D341Med (cell line): ENCODE measurements at regions not wholly inside any gene's neighbourhood (a gene's known extent, or its start where the extent isn't known, plus 50 kb on each side); places are given as distances from the start of the nearest gene placed in this dataset.
"Not testable (repeated sequence)": the region's sequence is repeated elsewhere in the genome, so short reads cannot be mapped to it uniquely, and the experiment has no call there.

Source experiments
- DNase-seq: peaks from one replicate; pipeline ENCODE4 v3.0.0; 2012; ENCODE audit warnings: low spot score

- no peak for DNase-seq
These were observed 163.0 kb upstream of the KCNG1 start for GRCh38 chr20:51185861-51186260.

GRCh38 chr20:51185277-51185676 is 162.4 kb upstream of the KCNG1 start:
- no peak for DNase-seq

GRCh38 chr20:51184289-51184688 is 161.4 kb upstream of the KCNG1 start:
- DNase-seq, result no peak

- no peak for DNase-seq
These were observed 160.5 kb upstream of the KCNG1 start for GRCh38 chr20:51183451-51183850.

DNA sequence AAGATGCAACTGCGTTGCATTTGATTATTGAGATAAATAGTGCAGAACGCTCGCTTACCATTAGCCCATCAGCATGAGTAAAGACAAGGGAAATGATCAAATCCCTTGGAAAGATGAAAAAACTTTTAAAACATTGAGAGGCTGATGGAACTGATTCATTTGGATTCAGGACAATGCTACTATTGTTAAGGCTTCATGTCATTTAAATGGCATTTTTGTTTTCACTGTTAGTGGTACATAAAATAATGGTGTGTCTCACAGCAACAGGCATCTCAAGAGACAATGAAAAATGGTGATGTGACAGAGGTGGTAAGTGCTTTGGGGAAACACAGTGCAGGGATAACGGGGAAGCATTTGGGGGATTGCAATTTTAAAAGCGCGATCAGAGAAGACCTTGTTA is 159.7 kb upstream of the KCNG1 start:
- no peak for DNase-seq

- DNase-seq, result no peak
These were observed 155.2 kb upstream of the KCNG1 start for GRCh38 chr20:51178153-51178552.

DNA sequence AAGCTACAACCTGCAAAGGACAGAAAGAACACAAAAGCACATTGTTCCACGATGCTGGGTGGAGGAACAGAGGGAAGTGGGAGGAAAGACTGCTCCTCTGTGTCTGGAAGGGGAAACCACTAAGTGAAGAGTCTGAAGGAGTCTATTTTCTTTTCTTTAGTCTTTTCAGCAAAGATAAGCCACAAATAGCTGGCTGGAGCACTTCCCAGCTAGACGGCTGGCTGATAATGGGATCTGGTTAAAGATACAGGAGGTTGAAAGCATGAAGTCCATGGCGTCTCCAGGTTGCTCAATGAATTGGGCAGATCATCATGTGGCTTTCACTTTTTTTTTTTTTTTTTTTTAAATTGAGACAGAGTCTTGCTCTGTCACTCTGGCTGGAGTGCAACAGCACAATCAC is 154.0 kb upstream of the KCNG1 start:
- DNase-seq, result no peak

DNA sequence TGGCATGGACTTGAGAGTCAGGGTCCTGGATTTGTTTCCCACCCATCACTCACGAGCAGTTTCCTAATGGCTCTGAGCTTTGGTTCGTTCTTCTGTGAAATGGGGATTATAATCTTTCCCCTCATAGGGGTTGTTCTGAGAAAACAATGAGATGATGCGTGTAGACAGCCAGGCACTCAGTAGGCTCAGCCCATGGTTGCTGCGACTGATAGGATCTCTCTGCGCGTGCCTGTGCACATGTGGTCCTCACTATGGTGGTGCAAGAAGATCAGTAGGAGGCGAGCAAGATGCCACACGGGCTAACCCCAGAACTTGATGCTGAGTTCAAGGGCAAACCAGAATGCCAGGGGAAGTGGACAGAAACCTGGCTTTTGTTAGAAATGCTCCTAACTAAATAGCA is 153.5 kb upstream of the KCNG1 start:
- DNase-seq, result no peak

DNA sequence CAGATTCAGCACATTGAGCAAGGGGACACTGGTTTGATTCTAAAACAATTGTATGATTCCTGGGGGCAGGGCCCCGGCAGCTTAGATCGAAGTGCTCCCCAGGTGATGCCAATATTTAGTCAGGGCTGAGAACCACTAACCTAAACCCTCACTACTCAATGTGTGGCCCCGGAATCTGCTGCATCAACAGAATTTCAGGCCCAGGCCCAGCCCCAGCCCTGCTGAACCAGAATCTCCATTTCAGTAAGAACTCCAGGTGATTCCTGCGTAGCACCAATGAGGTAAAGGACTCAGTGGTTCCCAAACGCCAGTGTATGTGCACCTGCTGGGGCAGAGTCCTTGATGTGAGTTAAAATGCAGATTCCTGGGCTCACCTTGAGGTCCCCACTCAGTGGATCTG is 152.8 kb upstream of the KCNG1 start:
- DNase-seq, result no peak

DNA sequence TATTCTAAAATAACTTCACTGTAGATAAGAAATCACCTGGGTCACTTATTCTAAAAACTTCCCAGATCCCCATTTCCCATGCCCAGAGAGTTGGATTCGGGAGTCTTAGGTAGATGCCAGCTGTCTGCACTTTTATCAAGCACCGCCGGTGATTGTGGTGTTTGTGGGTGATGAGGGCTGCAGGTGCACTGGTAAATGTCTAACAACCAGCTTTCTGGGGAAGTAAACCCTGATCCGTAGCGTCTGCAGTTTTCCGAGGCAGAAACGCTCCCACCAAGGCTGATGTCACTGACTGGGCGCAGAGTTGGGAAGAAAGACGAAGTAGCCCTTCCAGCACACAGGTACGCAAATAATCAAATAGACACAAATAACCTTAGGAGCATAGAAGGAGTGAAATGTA is 152.2 kb upstream of the KCNG1 start:
- DNase-seq, result no peak

DNA sequence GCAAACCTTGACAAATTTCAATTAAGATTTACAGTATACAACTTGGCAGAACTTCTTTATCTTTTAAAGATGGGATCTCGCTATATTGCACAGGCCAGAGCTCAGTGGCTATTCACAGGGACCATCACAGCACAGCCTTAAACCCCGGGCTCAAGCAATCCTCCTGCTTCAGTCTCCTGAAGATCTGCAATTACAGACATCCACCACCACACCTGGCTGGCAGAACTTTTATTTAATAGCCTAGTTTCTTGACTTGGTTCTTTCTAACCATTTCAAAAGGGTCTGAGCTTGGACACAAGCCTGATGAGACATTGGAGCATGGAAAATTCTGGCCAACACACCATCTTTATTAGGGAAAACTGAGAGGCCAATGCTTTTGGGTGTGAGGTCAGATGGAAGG is 151.6 kb upstream of the KCNG1 start:
- no peak for DNase-seq

GRCh38 chr20:51172558-51173428 is 149.9 kb upstream of the KCNG1 start:
- no peak for DNase-seq

DNA sequence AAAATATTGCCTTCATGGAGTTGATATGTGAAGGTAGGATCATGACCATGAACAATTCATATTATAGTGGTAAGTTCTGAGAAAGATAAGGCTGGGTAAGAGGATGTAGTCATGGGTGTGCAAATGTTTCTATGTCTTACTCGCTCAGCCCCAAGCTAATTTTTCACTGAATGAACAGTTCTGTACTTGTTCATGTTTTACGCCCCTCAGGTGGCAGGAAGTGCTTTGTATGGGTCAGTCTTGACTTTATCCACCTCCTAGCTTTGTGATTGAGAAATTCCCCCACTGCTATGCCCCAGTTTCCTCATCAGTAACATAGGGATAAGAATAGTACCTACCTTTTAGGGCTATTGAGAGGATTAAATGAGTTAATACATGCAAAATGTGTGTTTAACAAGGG is 148.2 kb upstream of the KCNG1 start:
- no peak for DNase-seq

DNA sequence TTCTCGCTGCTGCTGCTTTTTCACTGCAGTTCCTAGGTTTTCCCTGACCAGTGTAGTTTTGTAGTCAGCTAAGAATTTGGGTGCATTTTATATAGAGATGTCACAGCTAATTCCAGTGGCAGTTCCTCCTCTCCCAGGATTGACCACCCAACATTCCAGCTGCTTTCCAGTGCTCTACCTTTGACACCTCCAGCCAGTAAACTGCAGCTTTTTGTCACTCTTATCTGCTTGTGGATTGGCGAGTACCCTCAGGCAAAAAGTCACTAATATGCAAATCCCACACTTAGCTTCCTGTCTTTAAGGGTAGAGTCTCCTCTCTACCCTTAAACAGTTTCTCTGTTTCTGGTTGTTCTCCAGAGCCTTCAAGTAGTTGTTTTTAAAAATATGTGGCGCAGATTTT is 146.9 kb upstream of the KCNG1 start:
- no peak for DNase-seq

DNA sequence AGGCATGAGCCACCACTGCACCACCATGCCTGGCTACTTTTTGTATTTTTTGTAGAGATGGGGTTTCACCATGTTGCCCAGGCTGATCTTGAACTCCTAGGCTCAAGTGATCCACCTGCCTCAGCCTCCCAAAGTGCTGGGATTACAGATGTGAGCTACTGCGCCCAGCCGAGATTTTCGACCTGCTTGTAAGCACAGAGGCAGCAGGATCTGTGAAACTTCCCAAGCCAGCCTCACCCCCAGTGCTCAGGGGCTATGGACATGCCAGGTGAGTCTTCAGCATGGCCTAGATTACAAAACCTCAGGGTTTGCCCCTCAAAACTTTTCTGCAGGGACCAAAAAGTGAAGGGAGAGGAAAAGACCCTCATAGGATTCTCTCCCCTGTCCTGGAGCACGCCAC is 145.0 kb upstream of the KCNG1 start:
- DNase-seq, result not testable (repeated sequence)

- DNase-seq, result no peak
These were observed 143.6 kb upstream of the KCNG1 start for GRCh38 chr20:51166489-51166888.

DNA sequence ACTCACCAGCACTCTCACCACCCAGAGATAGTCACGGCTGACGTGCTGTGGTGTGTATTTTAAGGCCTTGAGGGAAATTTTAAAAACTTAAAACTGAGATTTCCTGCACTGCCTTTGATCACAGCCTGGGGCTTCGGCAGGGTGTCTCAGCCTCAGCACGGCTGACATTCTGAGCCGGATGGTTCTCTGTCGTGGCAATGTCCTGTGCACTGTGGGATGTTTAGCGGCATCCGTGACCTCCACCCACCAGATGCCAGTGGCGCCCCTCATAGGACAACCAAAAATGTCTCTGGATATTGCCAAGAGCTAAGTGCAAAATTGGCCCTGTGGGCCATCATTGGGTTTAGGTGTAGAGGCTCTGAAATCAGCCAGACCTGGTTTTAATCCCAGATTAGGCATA is 142.2 kb upstream of the KCNG1 start:
- DNase-seq, result no peak

DNA sequence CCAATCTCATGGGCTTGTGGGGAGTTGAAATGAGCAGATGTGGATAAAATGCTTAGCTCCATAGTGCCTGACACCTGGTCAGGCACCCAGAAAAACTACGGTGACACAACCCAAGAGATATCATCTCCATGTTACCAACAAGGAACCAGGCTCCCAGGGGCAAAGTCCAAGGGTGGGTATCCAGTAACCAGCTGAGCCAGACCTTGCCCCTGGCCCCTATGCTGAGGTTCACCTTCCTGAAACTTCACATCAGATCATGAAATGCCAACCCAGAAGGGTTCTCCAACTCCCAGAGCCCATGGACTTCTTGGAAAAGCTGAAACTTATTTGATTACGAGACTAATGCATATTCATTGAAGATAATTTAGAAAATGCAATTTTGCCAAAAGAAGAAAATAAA is 141.8 kb upstream of the KCNG1 start:
- no peak for DNase-seq

- no peak for DNase-seq
These were observed 141.2 kb upstream of the KCNG1 start for GRCh38 chr20:51163996-51164600.

- DNase-seq, result no peak
These were observed 139.1 kb upstream of the KCNG1 start for GRCh38 chr20:51162015-51162414.

DNA sequence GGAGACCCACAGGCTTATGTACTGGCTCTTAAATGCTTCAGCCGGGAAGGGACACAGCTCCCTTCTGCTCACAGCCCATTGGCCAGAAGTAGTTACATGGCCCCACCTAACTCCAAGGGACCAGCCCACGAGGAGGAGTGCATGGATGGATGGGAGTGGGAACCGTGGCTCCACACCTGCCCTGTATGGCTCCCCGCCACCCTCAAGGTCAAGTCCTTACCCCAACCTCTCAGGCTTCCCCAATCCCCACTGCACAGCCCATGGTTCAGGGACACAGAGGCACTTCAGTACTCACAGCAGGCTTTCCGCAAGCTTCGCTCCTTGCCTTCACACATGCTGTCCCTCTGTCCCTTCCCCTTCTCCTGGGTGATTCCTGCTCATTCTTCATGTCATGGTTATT is 137.9 kb upstream of the KCNG1 start:
- no peak for DNase-seq

- no peak for DNase-seq
These were observed 137.1 kb upstream of the KCNG1 start for GRCh38 chr20:51159981-51160380.

DNA sequence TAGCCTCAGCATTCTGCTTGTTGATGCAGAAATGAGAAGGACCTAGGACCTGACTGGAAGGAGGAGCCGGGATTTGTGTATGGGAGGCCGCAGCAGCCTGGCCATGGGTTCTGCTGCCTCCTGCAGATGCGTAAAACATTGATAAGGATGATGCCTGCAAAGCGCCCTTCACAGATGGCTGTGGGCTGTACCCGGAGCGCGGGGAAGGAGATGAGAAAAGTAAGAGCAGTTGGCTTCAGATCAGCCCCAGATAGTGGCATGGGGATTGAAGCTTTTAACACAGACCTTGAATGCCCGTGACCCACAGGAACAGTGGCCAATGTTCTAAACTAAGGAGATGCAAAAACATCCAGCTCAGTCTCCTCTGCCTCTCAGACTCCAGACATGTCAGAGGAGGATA is 136.4 kb upstream of the KCNG1 start:
- no peak for DNase-seq

- no peak for DNase-seq
These were observed 135.3 kb upstream of the KCNG1 start for GRCh38 chr20:51158226-51158625.
